GM23338 (cell line): ENCODE measurements at regions not wholly inside any gene's neighbourhood (a gene's known extent, or its start where the extent isn't known, plus 50 kb on each side); places are given as distances from the start of the nearest gene placed in this dataset.

ENCODE experiments used
- ATAC-seq: fragments of 200-7000 bp; cut with Tn5 transposase; 3 replicates; pipeline ENCODE4 v1.9.1; 2020
- DNase-seq: peaks from one replicate; pipeline ENCODE4 v3.0.0-alpha.2; 2015; ENCODE audit warnings: low spot score
- H2AFZ ChIP-seq: fragments of 200-600 bp; sonication (generic); 2 replicates; pipeline ENCODE4 v1.8.0; 2016; ENCODE audit warnings: antibody characterized with exemption, mild to moderate bottlenecking, moderate library complexity
- H3F3A ChIP-seq: fragments of 200-600 bp; sonication (generic); replicated peaks from 2 replicates; pipeline ENCODE4 v1.8.0; 2017; ENCODE audit warnings: antibody characterized with exemption, mixed run types, low read depth
- H3K27ac ChIP-seq: fragments of 200-600 bp; sonication (generic); 2 replicates; pipeline ENCODE4 v1.6.1; 2016; ENCODE audit warnings: low read depth
- H3K27me3 ChIP-seq: fragments of 200-600 bp; sonication (generic); 2 replicates; pipeline ENCODE4 v1.8.0; 2016; ENCODE audit warnings: mild to moderate bottlenecking, mixed run types, moderate library complexity; ENCODE audit not compliant: insufficient read depth
- H3K36me3 ChIP-seq: fragments of 200-600 bp; sonication (generic); 2 replicates; pipeline ENCODE4 v1.8.0; 2016; ENCODE audit warnings: mild to moderate bottlenecking; ENCODE audit not compliant: insufficient read depth
- H3K4me1 ChIP-seq: fragments of 200-600 bp; sonication (generic); 2 replicates; pipeline ENCODE4 v1.8.0; 2016; ENCODE audit warnings: mild to moderate bottlenecking, moderate library complexity; ENCODE audit not compliant: insufficient read depth
- H3K4me2 ChIP-seq: fragments of 200-600 bp; sonication (generic); 2 replicates; pipeline ENCODE4 v1.7.1; 2017; ENCODE audit warnings: mixed run types
- H3K4me3 ChIP-seq: fragments of 200-600 bp; sonication (generic); 2 replicates; pipeline ENCODE4 v1.6.1; 2016; ENCODE audit warnings: mixed run types
- H3K79me2 ChIP-seq: fragments of 200-600 bp; sonication (generic); replicated peaks from 2 replicates; pipeline ENCODE4 v1.8.0; 2017; ENCODE audit warnings: mild to moderate bottlenecking; ENCODE audit not compliant: insufficient read depth
- H3K9me2 ChIP-seq: fragments of 200-600 bp; sonication (generic); 2 replicates; pipeline ENCODE4 v1.8.0; 2017; ENCODE audit not compliant: insufficient read depth
- H4K20me1 ChIP-seq: fragments of 200-600 bp; sonication (generic); replicated peaks from 2 replicates; pipeline ENCODE4 v1.8.0; 2017; ENCODE audit warnings: mild to moderate bottlenecking; ENCODE audit not compliant: insufficient read depth
- H3K27ac Mint-ChIP-seq: 2 replicates; pipeline ENCODE4 v1.8.0; 2020; ENCODE audit warnings: inconsistent platforms, mild to moderate bottlenecking, moderate library complexity, mixed read lengths
- H3K27me3 Mint-ChIP-seq: 3 replicates; pipeline ENCODE4 v1.8.0; 2022; ENCODE audit warnings: low read depth, mild to moderate bottlenecking, moderate library complexity, mixed read lengths, inconsistent platforms; ENCODE audit not compliant: insufficient read depth, poor library complexity
- H3K36me3 Mint-ChIP-seq: 3 replicates; pipeline ENCODE4 v1.8.0; 2021; ENCODE audit warnings: low read depth, mild to moderate bottlenecking, inconsistent platforms, moderate library complexity, mixed read lengths
- H3K4me1 Mint-ChIP-seq: 3 replicates; pipeline ENCODE4 v1.8.0; 2020; ENCODE audit warnings: mild to moderate bottlenecking, inconsistent platforms, mixed read lengths
- H3K4me3 Mint-ChIP-seq: 3 replicates; pipeline ENCODE4 v1.8.0; 2021; ENCODE audit warnings: moderate library complexity, mild to moderate bottlenecking, inconsistent platforms, mixed read lengths
- H3K9me3 Mint-ChIP-seq: 3 replicates; pipeline ENCODE4 v1.8.0; 2020; ENCODE audit warnings: moderate library complexity, mild to moderate bottlenecking, inconsistent platforms, mixed read lengths
- CREB1 ChIP-seq: fragments of 250-450 bp; sonication (Bioruptor Pico); IDR thresholded peaks from 2 replicates; pipeline ENCODE4 v1.5.0; 2020; ENCODE audit warnings: low read depth, mild to moderate bottlenecking, moderate library complexity
- EZH2 ChIP-seq: fragments of 200-600 bp; sonication (generic); IDR thresholded peaks from one replicate; pipeline ENCODE4 v1.8.0; 2017; ENCODE audit warnings: antibody characterized with exemption, mild to moderate bottlenecking, low read depth; ENCODE audit not compliant: unreplicated experiment
- EZH2phosphoT487 ChIP-seq: fragments of 200-600 bp; sonication (generic); IDR thresholded peaks from one replicate; pipeline ENCODE4 v1.8.1; 2018; ENCODE audit warnings: antibody characterized with exemption; ENCODE audit not compliant: unreplicated experiment
- JUNB ChIP-seq: IDR thresholded peaks from one replicate; pipeline ENCODE4 v1.6.1; 2016; ENCODE audit warnings: antibody characterized with exemption; ENCODE audit not compliant: unreplicated experiment
- NANOG ChIP-seq: IDR thresholded peaks from 2 replicates; pipeline ENCODE4 v1.6.1; 2016; ENCODE audit warnings: antibody characterized with exemption, borderline replicate concordance
- POLR2AphosphoS5 ChIP-seq: IDR thresholded peaks from 2 replicates; pipeline ENCODE4 v1.6.1; 2016; ENCODE audit warnings: antibody characterized with exemption, low read depth
- STAT1 ChIP-seq: IDR thresholded peaks from one replicate; pipeline ENCODE4 v1.6.1; 2016; ENCODE audit warnings: antibody characterized with exemption; ENCODE audit not compliant: unreplicated experiment
- TF ChIP-seq, protein P1 (sequence below): IDR thresholded peaks from one replicate; pipeline ENCODE4 v1.6.1; 2018; ENCODE audit warnings: antibody characterized with exemption; ENCODE audit not compliant: unreplicated experiment
- TF ChIP-seq, protein P2 (sequence below): IDR thresholded peaks from 2 replicates; pipeline ENCODE4 v1.6.1; 2016; ENCODE audit warnings: antibody characterized with exemption
- TF ChIP-seq, protein P3 (sequence below): fragments of 250-450 bp; sonication (Bioruptor Pico); IDR thresholded peaks from 2 replicates; pipeline ENCODE4 v1.5.0; 2020; ENCODE audit warnings: mild to moderate bottlenecking, moderate library complexity

DNA sequence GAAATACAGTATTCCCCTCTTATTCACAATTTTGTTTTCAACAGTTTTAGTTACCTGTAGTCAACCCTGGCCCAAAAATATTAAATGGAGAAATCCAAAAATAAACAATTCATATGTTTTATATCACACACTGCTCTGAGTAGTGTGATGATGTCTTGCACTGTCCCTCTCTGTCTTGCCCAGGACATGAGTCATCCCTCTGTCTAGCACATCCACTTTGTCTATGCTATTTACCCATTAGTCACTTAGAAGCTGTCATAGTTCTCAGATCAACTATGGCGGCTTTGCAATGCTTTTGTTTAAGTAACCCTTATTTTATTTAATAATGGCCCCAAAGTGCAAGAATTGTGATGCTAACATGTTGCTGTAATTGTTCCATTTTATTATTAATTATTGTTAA lies 380.6 kb upstream of the REG3G start:
- Histone ChIP-seq H2AFZ (no peak overlapping the region), H3K79me2 (no peaks in the 10 kb centered on the region), H3F3A (no peaks in the 10 kb centered on the region), H4K20me1 (no peaks in the 10 kb centered on the region), H3K9me2 (no peaks in the 10 kb centered on the region), H3K4me2 (no peak overlapping the region), H3K27me3 (no peaks in the 10 kb centered on the region), H3K4me3 (no peak overlapping the region), H3K27ac (no peak overlapping the region), H3K4me1 (no peaks in the 10 kb centered on the region), H3K36me3 (no peaks in the 10 kb centered on the region)
- H3K27ac Mint-ChIP-seq = no peak overlapping the region
- H3K9me3 Mint-ChIP-seq = no peaks in the 10 kb centered on the region
- DNase-seq (no peak), ATAC-seq (no peak)
- no peaks in the 10 kb centered on the region for H3K27me3 Mint-ChIP-seq
- H3K4me3 Mint-ChIP-seq = no peak overlapping the region
- H3K36me3 Mint-ChIP-seq = no peaks in the 10 kb centered on the region
- no peaks in the 10 kb centered on the region for H3K4me1 Mint-ChIP-seq
- TF ChIP-seq, protein P1, sequence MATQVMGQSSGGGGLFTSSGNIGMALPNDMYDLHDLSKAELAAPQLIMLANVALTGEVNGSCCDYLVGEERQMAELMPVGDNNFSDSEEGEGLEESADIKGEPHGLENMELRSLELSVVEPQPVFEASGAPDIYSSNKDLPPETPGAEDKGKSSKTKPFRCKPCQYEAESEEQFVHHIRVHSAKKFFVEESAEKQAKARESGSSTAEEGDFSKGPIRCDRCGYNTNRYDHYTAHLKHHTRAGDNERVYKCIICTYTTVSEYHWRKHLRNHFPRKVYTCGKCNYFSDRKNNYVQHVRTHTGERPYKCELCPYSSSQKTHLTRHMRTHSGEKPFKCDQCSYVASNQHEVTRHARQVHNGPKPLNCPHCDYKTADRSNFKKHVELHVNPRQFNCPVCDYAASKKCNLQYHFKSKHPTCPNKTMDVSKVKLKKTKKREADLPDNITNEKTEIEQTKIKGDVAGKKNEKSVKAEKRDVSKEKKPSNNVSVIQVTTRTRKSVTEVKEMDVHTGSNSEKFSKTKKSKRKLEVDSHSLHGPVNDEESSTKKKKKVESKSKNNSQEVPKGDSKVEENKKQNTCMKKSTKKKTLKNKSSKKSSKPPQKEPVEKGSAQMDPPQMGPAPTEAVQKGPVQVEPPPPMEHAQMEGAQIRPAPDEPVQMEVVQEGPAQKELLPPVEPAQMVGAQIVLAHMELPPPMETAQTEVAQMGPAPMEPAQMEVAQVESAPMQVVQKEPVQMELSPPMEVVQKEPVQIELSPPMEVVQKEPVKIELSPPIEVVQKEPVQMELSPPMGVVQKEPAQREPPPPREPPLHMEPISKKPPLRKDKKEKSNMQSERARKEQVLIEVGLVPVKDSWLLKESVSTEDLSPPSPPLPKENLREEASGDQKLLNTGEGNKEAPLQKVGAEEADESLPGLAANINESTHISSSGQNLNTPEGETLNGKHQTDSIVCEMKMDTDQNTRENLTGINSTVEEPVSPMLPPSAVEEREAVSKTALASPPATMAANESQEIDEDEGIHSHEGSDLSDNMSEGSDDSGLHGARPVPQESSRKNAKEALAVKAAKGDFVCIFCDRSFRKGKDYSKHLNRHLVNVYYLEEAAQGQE = no peak
- no peak for TF ChIP-seq JUNB
- TF ChIP-seq STAT1 = no peak
- no peak for TF ChIP-seq EZH2phosphoT487
- TF ChIP-seq POLR2AphosphoS5 = no peak
- TF ChIP-seq, protein P2, sequence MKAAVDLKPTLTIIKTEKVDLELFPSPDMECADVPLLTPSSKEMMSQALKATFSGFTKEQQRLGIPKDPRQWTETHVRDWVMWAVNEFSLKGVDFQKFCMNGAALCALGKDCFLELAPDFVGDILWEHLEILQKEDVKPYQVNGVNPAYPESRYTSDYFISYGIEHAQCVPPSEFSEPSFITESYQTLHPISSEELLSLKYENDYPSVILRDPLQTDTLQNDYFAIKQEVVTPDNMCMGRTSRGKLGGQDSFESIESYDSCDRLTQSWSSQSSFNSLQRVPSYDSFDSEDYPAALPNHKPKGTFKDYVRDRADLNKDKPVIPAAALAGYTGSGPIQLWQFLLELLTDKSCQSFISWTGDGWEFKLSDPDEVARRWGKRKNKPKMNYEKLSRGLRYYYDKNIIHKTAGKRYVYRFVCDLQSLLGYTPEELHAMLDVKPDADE = no peak
- no peak for TF ChIP-seq NANOG
- TF ChIP-seq EZH2 = no peak
- TF ChIP-seq, protein P3, sequence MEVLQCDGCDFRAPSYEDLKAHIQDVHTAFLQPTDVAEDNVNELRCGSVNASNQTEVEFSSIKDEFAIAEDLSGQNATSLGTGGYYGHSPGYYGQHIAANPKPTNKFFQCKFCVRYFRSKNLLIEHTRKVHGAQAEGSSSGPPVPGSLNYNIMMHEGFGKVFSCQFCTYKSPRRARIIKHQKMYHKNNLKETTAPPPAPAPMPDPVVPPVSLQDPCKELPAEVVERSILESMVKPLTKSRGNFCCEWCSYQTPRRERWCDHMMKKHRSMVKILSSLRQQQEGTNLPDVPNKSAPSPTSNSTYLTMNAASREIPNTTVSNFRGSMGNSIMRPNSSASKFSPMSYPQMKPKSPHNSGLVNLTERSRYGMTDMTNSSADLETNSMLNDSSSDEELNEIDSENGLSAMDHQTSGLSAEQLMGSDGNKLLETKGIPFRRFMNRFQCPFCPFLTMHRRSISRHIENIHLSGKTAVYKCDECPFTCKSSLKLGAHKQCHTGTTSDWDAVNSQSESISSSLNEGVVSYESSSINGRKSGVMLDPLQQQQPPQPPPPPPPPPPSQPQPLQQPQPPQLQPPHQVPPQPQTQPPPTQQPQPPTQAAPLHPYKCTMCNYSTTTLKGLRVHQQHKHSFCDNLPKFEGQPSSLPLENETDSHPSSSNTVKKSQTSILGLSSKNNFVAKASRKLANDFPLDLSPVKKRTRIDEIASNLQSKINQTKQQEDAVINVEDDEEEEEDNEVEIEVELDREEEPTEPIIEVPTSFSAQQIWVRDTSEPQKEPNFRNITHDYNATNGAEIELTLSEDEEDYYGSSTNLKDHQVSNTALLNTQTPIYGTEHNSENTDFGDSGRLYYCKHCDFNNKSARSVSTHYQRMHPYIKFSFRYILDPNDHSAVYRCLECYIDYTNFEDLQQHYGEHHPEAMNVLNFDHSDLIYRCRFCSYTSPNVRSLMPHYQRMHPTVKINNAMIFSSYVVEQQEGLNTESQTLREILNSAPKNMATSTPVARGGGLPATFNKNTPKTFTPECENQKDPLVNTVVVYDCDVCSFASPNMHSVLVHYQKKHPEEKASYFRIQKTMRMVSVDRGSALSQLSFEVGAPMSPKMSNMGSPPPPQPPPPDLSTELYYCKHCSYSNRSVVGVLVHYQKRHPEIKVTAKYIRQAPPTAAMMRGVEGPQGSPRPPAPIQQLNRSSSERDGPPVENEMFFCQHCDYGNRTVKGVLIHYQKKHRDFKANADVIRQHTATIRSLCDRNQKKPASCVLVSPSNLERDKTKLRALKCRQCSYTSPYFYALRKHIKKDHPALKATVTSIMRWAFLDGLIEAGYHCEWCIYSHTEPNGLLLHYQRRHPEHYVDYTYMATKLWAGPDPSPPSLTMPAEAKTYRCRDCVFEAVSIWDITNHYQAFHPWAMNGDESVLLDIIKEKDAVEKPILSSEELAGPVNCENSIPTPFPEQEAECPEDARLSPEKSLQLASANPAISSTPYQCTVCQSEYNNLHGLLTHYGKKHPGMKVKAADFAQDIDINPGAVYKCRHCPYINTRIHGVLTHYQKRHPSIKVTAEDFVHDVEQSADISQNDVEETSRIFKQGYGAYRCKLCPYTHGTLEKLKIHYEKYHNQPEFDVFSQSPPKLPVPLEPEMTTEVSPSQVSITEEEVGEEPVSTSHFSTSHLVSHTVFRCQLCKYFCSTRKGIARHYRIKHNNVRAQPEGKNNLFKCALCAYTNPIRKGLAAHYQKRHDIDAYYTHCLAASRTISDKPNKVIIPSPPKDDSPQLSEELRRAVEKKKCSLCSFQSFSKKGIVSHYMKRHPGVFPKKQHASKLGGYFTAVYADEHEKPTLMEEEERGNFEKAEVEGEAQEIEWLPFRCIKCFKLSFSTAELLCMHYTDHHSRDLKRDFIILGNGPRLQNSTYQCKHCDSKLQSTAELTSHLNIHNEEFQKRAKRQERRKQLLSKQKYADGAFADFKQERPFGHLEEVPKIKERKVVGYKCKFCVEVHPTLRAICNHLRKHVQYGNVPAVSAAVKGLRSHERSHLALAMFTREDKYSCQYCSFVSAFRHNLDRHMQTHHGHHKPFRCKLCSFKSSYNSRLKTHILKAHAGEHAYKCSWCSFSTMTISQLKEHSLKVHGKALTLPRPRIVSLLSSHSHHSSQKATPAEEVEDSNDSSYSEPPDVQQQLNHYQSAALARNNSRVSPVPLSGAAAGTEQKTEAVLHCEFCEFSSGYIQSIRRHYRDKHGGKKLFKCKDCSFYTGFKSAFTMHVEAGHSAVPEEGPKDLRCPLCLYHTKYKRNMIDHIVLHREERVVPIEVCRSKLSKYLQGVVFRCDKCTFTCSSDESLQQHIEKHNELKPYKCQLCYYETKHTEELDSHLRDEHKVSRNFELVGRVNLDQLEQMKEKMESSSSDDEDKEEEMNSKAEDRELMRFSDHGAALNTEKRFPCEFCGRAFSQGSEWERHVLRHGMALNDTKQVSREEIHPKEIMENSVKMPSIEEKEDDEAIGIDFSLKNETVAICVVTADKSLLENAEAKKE (CRISPR knock-in tag) = no peak
- no peak for TF ChIP-seq CREB1 (CRISPR knock-in tag)
